Endothelial cell of umbilical vein (primary cell): ENCODE measurements at regions not wholly inside any gene's neighbourhood (a gene's known extent, or its start where the extent isn't known, plus 50 kb on each side); places are given as distances from the start of the nearest gene placed in this dataset.
A peak's percentile ranks its signal among the peaks of the same experiment; 100 is the strongest.

Experiments used
- BruUV-seq: library from RNA; stranded (reverse); fragments of 400-500 nt; replicated peaks from 2 replicates; lab custom pipeline; 2021; lab: Mats Ljungman, UMichigan
- CTCF ChIA-PET: fragments of 300-600, 350-600 bp; sonication (Branson Sonifier 250); formaldehyde crosslinking; loops from one replicate; lab custom pipeline; 2021; ENCODE audit warnings: antibody characterized with exemption, inconsistent platforms; lab: Charles Lee
- POLR2A ChIA-PET: fragments of 300-600, 350-600 bp; sonication (Branson Sonifier 250); formaldehyde crosslinking; loops from one replicate; lab custom pipeline; 2021; ENCODE audit warnings: antibody characterized with exemption, inconsistent platforms; lab: Charles Lee
- DNase-seq: peaks from one replicate; pipeline ENCODE4 v3.0.0-alpha.2; 2011; ENCODE audit warnings: low read depth, low spot score
- FAIRE-seq: peaks from 2 replicates; lab custom pipeline; 2011; peaks lifted over from hg19 to GRCh38; lab: Jason Lieb, UNC
- H2AFZ ChIP-seq: 2 replicates; pipeline ENCODE4 v1.6.0; 2012; ENCODE audit warnings: low read depth, low read length, control low read depth, inconsistent platforms
- H3K27ac ChIP-seq: 2 replicates; pipeline ENCODE4 v1.5.1; 2011; ENCODE audit warnings: low read depth, mild to moderate bottlenecking, control low read depth, low read length, moderate library complexity; ENCODE audit not compliant: insufficient read depth
- H3K27me3 ChIP-seq, 2 experiments: 2 replicates each; pipeline versions ENCODE4 v1.6.0 to v1.6.1; 2011; ENCODE audit warnings: low read length in 2 of 2, mixed read lengths in 1 of 2; ENCODE audit not compliant: control insufficient read depth in 2 of 2, insufficient read depth in 2 of 2
- H3K36me3 ChIP-seq, 2 experiments: 2 replicates in 1 of 2; 3 replicates in 1 of 2; pipeline ENCODE4 v1.5.1; 2011; ENCODE audit warnings: low read length in 2 of 2, mild to moderate bottlenecking in 1 of 2, moderate library complexity in 1 of 2; ENCODE audit not compliant: control insufficient read depth in 2 of 2, insufficient read depth in 2 of 2; ENCODE audit errors: extremely low read depth in 1 of 2
- H3K4me1 ChIP-seq: 3 replicates; pipeline ENCODE4 v1.5.1; 2011; ENCODE audit warnings: mild to moderate bottlenecking, low read length; ENCODE audit not compliant: control insufficient read depth, insufficient read depth; ENCODE audit errors: extremely low read depth
- H3K4me2 ChIP-seq: 2 replicates; pipeline ENCODE4 v1.6.1; 2011; ENCODE audit warnings: low read length, control low read depth, mixed read lengths; ENCODE audit not compliant: insufficient read depth
- H3K4me3 ChIP-seq, 3 experiments: fragments of 200-600 bp in 1 of 3; sonication (generic), shearing (Covaris generic) in 1 of 3; replicated peaks in 1 of 3; 2 replicates each; pipeline ENCODE4 v1.5.1; 2011 to 2016; ENCODE audit warnings: control low read depth in 3 of 3, low read length in 3 of 3, mild to moderate bottlenecking in 2 of 3, inconsistent platforms in 1 of 3, low read depth in 1 of 3, moderate library complexity in 1 of 3; ENCODE audit not compliant: insufficient read depth in 1 of 3
- H3K79me2 ChIP-seq: 2 replicates; pipeline ENCODE4 v1.6.0; 2012; ENCODE audit warnings: low read length, inconsistent platforms; ENCODE audit not compliant: control insufficient read depth, insufficient read depth
- H3K9ac ChIP-seq: replicated peaks from 2 replicates; pipeline ENCODE3; 2011; ENCODE audit warnings: low read length, control low read depth; ENCODE audit not compliant: insufficient read depth; ENCODE audit errors: extremely low read depth
- H3K9me1 ChIP-seq: replicated peaks from 3 replicates; pipeline ENCODE4 v1.6.0; 2011; ENCODE audit warnings: mild to moderate bottlenecking, low read length; ENCODE audit not compliant: control insufficient read depth, insufficient read depth; ENCODE audit errors: extremely low read depth
- H3K9me3 ChIP-seq: replicated peaks from 2 replicates; pipeline ENCODE4 v1.5.1; 2012; ENCODE audit warnings: low read length, inconsistent platforms; ENCODE audit not compliant: control insufficient read depth, insufficient read depth
- H4K20me1 ChIP-seq: replicated peaks from 2 replicates; pipeline ENCODE3; 2011; ENCODE audit warnings: mild to moderate bottlenecking, low read length; ENCODE audit not compliant: control insufficient read depth, insufficient read depth; ENCODE audit errors: extremely low read depth
- EZH2 ChIP-seq: IDR thresholded peaks from 2 replicates; pipeline ENCODE4 v1.6.1; 2012; ENCODE audit warnings: borderline replicate concordance, low read depth, mild to moderate bottlenecking, moderate library complexity, low read length, inconsistent platforms; ENCODE audit not compliant: severe bottlenecking
- GATA2 ChIP-seq: IDR thresholded peaks from 2 replicates; pipeline ENCODE4 v1.7.0; 2011; ENCODE audit warnings: low read depth, mild to moderate bottlenecking, moderate library complexity, mixed read lengths, low read length; ENCODE audit not compliant: insufficient read length, insufficient read depth
- JUN ChIP-seq: IDR thresholded peaks from 2 replicates; pipeline ENCODE4 v1.6.1; 2011; ENCODE audit warnings: borderline replicate concordance, low read depth; ENCODE audit not compliant: insufficient read length, insufficient read depth
- POLR2A ChIP-seq: IDR thresholded peaks from 2 replicates; pipeline ENCODE4 v1.6.1; 2012; ENCODE audit warnings: low read depth, mild to moderate bottlenecking, control low read depth, low read length
- dilution Hi-C: fragments of 300-500 bp; cut with MboI; formaldehyde crosslinking; loops from one replicate; pipeline ENCODE4 v1.15.0; 2019; ENCODE audit warnings: low sequenced_read_pairs; ENCODE audit not compliant: extremely low pct_ligation_motif_present
- intact Hi-C: fragments of 100-400 bp; cut with micrococcal nuclease; formaldehyde crosslinking; loops from one replicate; pipeline ENCODE4 v1.10.0; 2022
- TF ChIP-seq, protein P1 (sequence below), 2 donors: IDR thresholded peaks; 1 replicate in 1 of 2; 2 replicates in 1 of 2; pipeline ENCODE4 v1.5.1; 2011; ENCODE audit warnings: low read length in 2 of 2, mild to moderate bottlenecking in 2 of 2, moderate library complexity in 2 of 2, control low read depth in 1 of 2, inconsistent platforms in 1 of 2, low read depth in 1 of 2; ENCODE audit not compliant: insufficient read depth in 1 of 2; ENCODE audit errors: extremely low read depth in 1 of 2

DNA sequence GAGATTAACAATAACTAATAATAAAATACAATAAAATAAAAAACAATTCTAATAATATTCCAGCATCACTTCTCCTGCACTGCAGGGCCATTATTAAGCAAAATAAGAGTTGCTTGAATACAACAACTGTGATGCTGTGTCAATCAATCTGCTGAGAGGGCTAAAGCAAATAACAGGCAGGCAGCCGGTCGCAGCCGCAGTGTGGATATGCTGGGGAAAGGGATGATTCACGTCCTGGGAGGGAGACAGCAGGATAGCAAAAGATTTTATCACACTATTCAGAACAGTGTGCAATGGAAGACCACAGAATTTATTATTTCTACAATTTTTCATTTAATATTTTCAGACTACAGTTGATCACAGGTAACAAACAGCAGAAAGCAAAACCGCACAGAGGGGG lies 76.5 kb upstream of the SMARCAD1 start:
- no peak overlapping the region for H3K4me3 ChIP-seq
- intact Hi-C loops (no loop called here), dilution Hi-C loops (no loop called here)
- H3K9me1 ChIP-seq, result no peaks in the 10 kb centered on the region
- no peak overlapping the region for H3K27ac ChIP-seq
- CTCF ChIA-PET, result no interaction called here
- H3K27me3 ChIP-seq, result peaks cover 0 to 2% of the 10 kb centered on the region in 2 experiments
- no peak for FAIRE-seq
- no peak overlapping the region for H3K9ac ChIP-seq
- H2AFZ ChIP-seq, result no peak overlapping the region
- no peaks in the 10 kb centered on the region for H3K79me2 ChIP-seq
- no peak for DNase-seq
- no TSS peak for BruUV-seq
- H3K4me1 ChIP-seq, result no peaks in the 10 kb centered on the region
- no peaks in the 10 kb centered on the region for H3K36me3 ChIP-seq
- POLR2A ChIA-PET, result no interaction called here
- no peak for TF ChIP-seq JUN
- H4K20me1 ChIP-seq, result no peaks in the 10 kb centered on the region
- no peak overlapping the region for H3K4me2 ChIP-seq
- H3K9me3 ChIP-seq, result no peaks in the 10 kb centered on the region

DNA sequence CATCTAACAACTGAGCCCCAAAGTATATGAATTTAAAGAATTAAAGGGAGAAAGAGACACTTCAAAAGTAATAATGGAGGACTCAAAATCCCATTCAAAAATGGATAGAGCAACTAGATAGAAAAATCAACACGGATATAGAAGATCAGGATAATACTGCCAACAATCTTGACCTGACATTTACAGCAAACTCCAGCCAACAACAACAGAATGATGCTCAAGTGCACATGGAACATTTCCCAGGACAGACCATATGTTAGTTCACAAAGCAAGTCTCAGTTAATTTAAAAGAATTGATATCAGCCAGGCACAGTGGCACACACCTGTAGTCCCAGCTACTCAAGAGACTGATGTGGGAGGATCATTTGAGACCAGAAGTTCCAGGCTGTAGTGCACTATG lies 72.0 kb upstream of the SMARCAD1 start:
- no peaks in the 10 kb centered on the region for H3K9me1 ChIP-seq
- FAIRE-seq, result peak; percentile 62
- ChIA-PET CTCF (no interaction called here), POLR2A (no interaction called here)
- H3K36me3 ChIP-seq, result no peaks in the 10 kb centered on the region
- dilution Hi-C loops, result no loop called here
- no peaks in the 10 kb centered on the region for H3K79me2 ChIP-seq
- no peaks in the 10 kb centered on the region for H4K20me1 ChIP-seq
- intact Hi-C loops, result no loop called here
- H2AFZ ChIP-seq, result no peak overlapping the region
- no peak overlapping the region for H3K4me2 ChIP-seq
- TF ChIP-seq EZH2 (no peak), POLR2A (no peak), JUN (no peak), GATA2 (no peak)
- TF ChIP-seq, protein P1, sequence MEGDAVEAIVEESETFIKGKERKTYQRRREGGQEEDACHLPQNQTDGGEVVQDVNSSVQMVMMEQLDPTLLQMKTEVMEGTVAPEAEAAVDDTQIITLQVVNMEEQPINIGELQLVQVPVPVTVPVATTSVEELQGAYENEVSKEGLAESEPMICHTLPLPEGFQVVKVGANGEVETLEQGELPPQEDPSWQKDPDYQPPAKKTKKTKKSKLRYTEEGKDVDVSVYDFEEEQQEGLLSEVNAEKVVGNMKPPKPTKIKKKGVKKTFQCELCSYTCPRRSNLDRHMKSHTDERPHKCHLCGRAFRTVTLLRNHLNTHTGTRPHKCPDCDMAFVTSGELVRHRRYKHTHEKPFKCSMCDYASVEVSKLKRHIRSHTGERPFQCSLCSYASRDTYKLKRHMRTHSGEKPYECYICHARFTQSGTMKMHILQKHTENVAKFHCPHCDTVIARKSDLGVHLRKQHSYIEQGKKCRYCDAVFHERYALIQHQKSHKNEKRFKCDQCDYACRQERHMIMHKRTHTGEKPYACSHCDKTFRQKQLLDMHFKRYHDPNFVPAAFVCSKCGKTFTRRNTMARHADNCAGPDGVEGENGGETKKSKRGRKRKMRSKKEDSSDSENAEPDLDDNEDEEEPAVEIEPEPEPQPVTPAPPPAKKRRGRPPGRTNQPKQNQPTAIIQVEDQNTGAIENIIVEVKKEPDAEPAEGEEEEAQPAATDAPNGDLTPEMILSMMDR (IDR thresholded peaks at IDR 0.05; ENCODE audit: extremely low read depth in 1 of 2, insufficient read depth in 1 of 2, low read depth in 1 of 2, low read length in 2 of 2), result no peak
- no peak overlapping the region for H3K4me3 ChIP-seq
- H3K27me3 ChIP-seq, result peaks cover 3 to 5% of the 10 kb centered on the region in 2 experiments
- no peak overlapping the region for H3K27ac ChIP-seq
- no peak for DNase-seq
- no peak overlapping the region for H3K9ac ChIP-seq
- H3K4me1 ChIP-seq, result no peaks in the 10 kb centered on the region
- H3K9me3 ChIP-seq, result no peaks in the 10 kb centered on the region
- no TSS peak for BruUV-seq
